ENCODE measurements at regions not wholly inside any gene's neighbourhood (a gene's known extent, or its start where the extent isn't known, plus 50 kb on each side); places are given as distances from the start of the nearest gene placed in this dataset.

- no peak for TF ChIP-seq FOXM1 (IDR thresholded peaks at IDR 0.05; ENCODE audit: low read depth)
- no peak for TF ChIP-seq NRF1 (IDR thresholded peaks at IDR 0.05; ENCODE audit: low read depth, low read length)
- TF ChIP-seq YY1 (IDR thresholded peaks at IDR 0.05; ENCODE audit: low read depth): no peak
- no peak for TF ChIP-seq USF2 (IDR thresholded peaks at IDR 0.05; ENCODE audit: borderline replicate concordance, low read depth, low read length)
- TF ChIP-seq USF1 (IDR thresholded peaks at IDR 0.05; ENCODE audit: borderline replicate concordance, low read depth): no peak
- no peak for TF ChIP-seq TAF1 (IDR thresholded peaks at IDR 0.05; ENCODE audit: borderline replicate concordance, low read depth, low read length)
- TF ChIP-seq RAD21 (IDR thresholded peaks at IDR 0.05; ENCODE audit: low read length): peak; percentile 62
- no peak for TF ChIP-seq RCOR1 (IDR thresholded peaks at IDR 0.05; ENCODE audit: low read length)
- TF ChIP-seq SIN3A (IDR thresholded peaks at IDR 0.05; ENCODE audit: borderline replicate concordance, low read depth, low read length): no peak
- TF ChIP-seq CTCF (IDR thresholded peaks at IDR 0.05): peak; percentile 88
- TF ChIP-seq TEAD4 (IDR thresholded peaks at IDR 0.05; ENCODE audit: borderline replicate concordance, insufficient read depth): no peak
- no peak for TF ChIP-seq ELF1 (IDR thresholded peaks at IDR 0.05)
- no peak for TF ChIP-seq MXI1 (IDR thresholded peaks at IDR 0.05; ENCODE audit: low read depth, low read length)
- no peak for TF ChIP-seq RXRA (IDR thresholded peaks at IDR 0.05; ENCODE audit: borderline replicate concordance, low read depth)
- no peak for TF ChIP-seq SMC3 (IDR thresholded peaks at IDR 0.05; ENCODE audit: low read depth, low read length)
- H3K27me3 ChIP-seq (ENCODE audit: insufficient read depth): no peaks in the 10 kb centered on the region; the same call in 1 of the 2 replicates
- H3K4me2 ChIP-seq: no peak overlapping the region
- H3K27ac ChIP-seq (ENCODE audit: low read depth in 2 of 2, low read length in 1 of 2): no peak overlapping the region
- no peaks in the 10 kb centered on the region for H4K20me1 ChIP-seq (ENCODE audit: insufficient read depth)
- no peaks in the 10 kb centered on the region for H3K4me1 ChIP-seq (ENCODE audit: control insufficient read depth in 1 of 2, insufficient read depth in 2 of 2, low read depth in 1 of 2, low read length in 1 of 2)
- no peak overlapping the region for H2AFZ ChIP-seq (ENCODE audit: low read depth)
- no peaks in the 10 kb centered on the region for H3K9me3 ChIP-seq
- 0% methylated on average over 2 of the region's 2 CpGs for WGBS (ENCODE audit: low lambda C conversion rate)
- H3K4me3 ChIP-seq (ENCODE audit: low read depth in 2 of 2, low read length in 1 of 2): no peak overlapping the region; a peak in 1 of 4 replicates
- peak; percentile 33 for DNase-seq
- no peak overlapping the region for H3K9ac ChIP-seq
- ChIA-PET CTCF (interaction anchor here (0.6 to 2.5 kb wide), 3 partner anchors 16 to 1608 kb away, joined by 3 to 11 read pairs (median 3); no protein-coding TSS in a partner anchor), POLR2A (no interaction called here)
- no peaks in the 10 kb centered on the region for H3K9me2 ChIP-seq
- H3F3A ChIP-seq (replicated peaks; ENCODE audit: insufficient read depth): no peaks in the 10 kb centered on the region
- H3K79me2 ChIP-seq (ENCODE audit: insufficient read depth): no peaks in the 10 kb centered on the region
- no peaks in the 10 kb centered on the region for H3K36me3 ChIP-seq (replicated peaks in 1 of 2; ENCODE audit: control insufficient read depth in 1 of 2, insufficient read depth in 2 of 2, low read length in 1 of 2)
Measured at GRCh38 chr4:103934178-103934789, 214.5 kb upstream of the TACR3 start.

GRCh38 chr4:103928370-103928769 is 208.6 kb upstream of the TACR3 start:
- Histone ChIP-seq H3K4me3 (ENCODE audit: low read depth in 2 of 2, low read length in 1 of 2) (no peak overlapping the region), H3K4me1 (ENCODE audit: control insufficient read depth in 1 of 2, insufficient read depth in 2 of 2, low read depth in 1 of 2, low read length in 1 of 2) (no peaks in the 10 kb centered on the region), H3K9me3 (no peaks in the 10 kb centered on the region), H3K36me3 (replicated peaks in 1 of 2; ENCODE audit: control insufficient read depth in 1 of 2, insufficient read depth in 2 of 2, low read length in 1 of 2) (no peaks in the 10 kb centered on the region), H3K9ac (no peak overlapping the region), H4K20me1 (ENCODE audit: insufficient read depth) (no peaks in the 10 kb centered on the region), H3K9me2 (no peaks in the 10 kb centered on the region), H2AFZ (ENCODE audit: low read depth) (no peak overlapping the region), H3K4me2 (no peak overlapping the region), H3F3A (replicated peaks; ENCODE audit: insufficient read depth) (no peaks in the 10 kb centered on the region), H3K27me3 (ENCODE audit: insufficient read depth) (peaks cover 9% of the 10 kb centered on the region; the same call in 1 of the 2 replicates), H3K27ac (ENCODE audit: low read depth in 2 of 2, low read length in 1 of 2) (no peak overlapping the region), H3K79me2 (ENCODE audit: insufficient read depth) (no peaks in the 10 kb centered on the region)
- 1% methylated on average over 2 of the region's 2 CpGs for WGBS (ENCODE audit: low lambda C conversion rate)
- ChIA-PET POLR2A (no interaction called here), CTCF (no interaction called here)
- DNase-seq: no peak
- no peak for TF ChIP-seq JUND (IDR thresholded peaks at IDR 0.05)
- no peak for TF ChIP-seq POLR2AphosphoS5 (IDR thresholded peaks at IDR 0.05; ENCODE audit: low read depth, low read length)
- no peak for TF ChIP-seq RCOR1 (IDR thresholded peaks at IDR 0.05; ENCODE audit: low read length)
- TF ChIP-seq MEF2A (IDR thresholded peaks at IDR 0.05; ENCODE audit: borderline replicate concordance, low read depth): no peak
- no peak for TF ChIP-seq IRF3 (IDR thresholded peaks at IDR 0.05; ENCODE audit: low read depth, low read length)
- no peak for TF ChIP-seq TAF1 (IDR thresholded peaks at IDR 0.05; ENCODE audit: borderline replicate concordance, low read depth, low read length)
- TF ChIP-seq FOSL2 (IDR thresholded peaks at IDR 0.05; ENCODE audit: borderline replicate concordance, low read depth): no peak
- TF ChIP-seq GABPA (IDR thresholded peaks at IDR 0.05; ENCODE audit: low read depth): no peak
- TF ChIP-seq EP300 (IDR thresholded peaks at IDR 0.05; ENCODE audit: borderline replicate concordance in 1 of 2, low read depth in 1 of 2, low read length in 1 of 2): no peak
- no peak for TF ChIP-seq CHD2 (IDR thresholded peaks at IDR 0.05; ENCODE audit: low read length, partially characterized antibody)
- TF ChIP-seq USF1 (IDR thresholded peaks at IDR 0.05; ENCODE audit: borderline replicate concordance, low read depth): no peak
- no peak for TF ChIP-seq TCF12 (IDR thresholded peaks at IDR 0.05)
- TF ChIP-seq NRF1 (IDR thresholded peaks at IDR 0.05; ENCODE audit: low read depth, low read length): no peak
- no peak for TF ChIP-seq FOXJ3 (CRISPR knock-in tag; IDR thresholded peaks at IDR 0.05)

Measured in SK-N-SH (cell line).